Activated T-cell treated with anti-CD3 and anti-CD28 coated beads, Interleukin-2, amount 50 U/mL, for 4 hours (primary cell): ENCODE measurements at regions not wholly inside any gene's neighbourhood (a gene's known extent, or its start where the extent isn't known, plus 50 kb on each side); places are given as distances from the start of the nearest gene placed in this dataset.

ENCODE experiments used
- ATAC-seq, 2 donors: fragments of 200-7000 bp; cut with Tn5 transposase; one replicate each; pipeline ENCODE4 v1.10.0; 2021
- DNase-seq: peaks from one replicate; pipeline ENCODE4 v3.0.0-alpha.2; 2020
- H3K27me3 Mint-ChIP-seq: one replicate; pipeline ENCODE4 v1.8.0; 2021; ENCODE audit warnings: low read depth, mixed read lengths
- H3K36me3 Mint-ChIP-seq: one replicate; pipeline ENCODE4 v1.8.0; 2022; ENCODE audit warnings: mixed read lengths; ENCODE audit not compliant: insufficient read depth
- H3K4me1 Mint-ChIP-seq: one replicate; pipeline ENCODE4 v1.8.0; 2021; ENCODE audit warnings: low read depth, mixed read lengths
- H3K4me3 Mint-ChIP-seq: one replicate; pipeline ENCODE4 v1.8.0; 2021; ENCODE audit warnings: mild to moderate bottlenecking, moderate library complexity, mixed read lengths
- H3K9me3 Mint-ChIP-seq: one replicate; pipeline ENCODE4 v1.8.0; 2021; ENCODE audit warnings: mixed read lengths

- no peak overlapping the region for H3K4me3 Mint-ChIP-seq
- no peaks in the 10 kb centered on the region for H3K36me3 Mint-ChIP-seq
- ATAC-seq (no peak), DNase-seq (no peak)
- no peaks in the 10 kb centered on the region for H3K4me1 Mint-ChIP-seq
- no peaks in the 10 kb centered on the region for H3K9me3 Mint-ChIP-seq
- no peaks in the 10 kb centered on the region for H3K27me3 Mint-ChIP-seq
Measured at GRCh38 chr2:5528706-5529105, 163.5 kb upstream of the SOX11 start.

GRCh38 chr2:5530011-5530696 lies 162.0 kb upstream of the SOX11 start:
- H3K27me3 Mint-ChIP-seq = no peaks in the 10 kb centered on the region
- ATAC-seq (no peak), DNase-seq (no peak)
- no peaks in the 10 kb centered on the region for H3K9me3 Mint-ChIP-seq
- no peaks in the 10 kb centered on the region for H3K4me1 Mint-ChIP-seq
- H3K36me3 Mint-ChIP-seq = no peaks in the 10 kb centered on the region
- H3K4me3 Mint-ChIP-seq = no peak overlapping the region

- Mint-ChIP-seq H3K4me1 (no peaks in the 10 kb centered on the region), H3K27me3 (no peaks in the 10 kb centered on the region), H3K9me3 (no peaks in the 10 kb centered on the region)
Measured at GRCh38 chr2:5535301-5535700, 156.9 kb upstream of the SOX11 start.

GRCh38 chr2:5537180-5537688 lies 154.9 kb upstream of the SOX11 start:
- DNase-seq (no peak), ATAC-seq (no peak)
- H3K9me3 Mint-ChIP-seq = no peaks in the 10 kb centered on the region
- no peaks in the 10 kb centered on the region for H3K36me3 Mint-ChIP-seq
- no peaks in the 10 kb centered on the region for H3K4me1 Mint-ChIP-seq
- H3K4me3 Mint-ChIP-seq = no peak overlapping the region
- no peaks in the 10 kb centered on the region for H3K27me3 Mint-ChIP-seq

More at GRCh38 chr2:5535301-5535700, 156.9 kb upstream of the SOX11 start:
- Mint-ChIP-seq H3K36me3 (no peaks in the 10 kb centered on the region), H3K4me3 (no peak overlapping the region)
- DNase-seq = no peak
- ATAC-seq = no peak

GRCh38 chr2:5538313-5538712 lies 153.9 kb upstream of the SOX11 start:
- H3K9me3 Mint-ChIP-seq = peaks cover 2% of the 10 kb centered on the region
- ATAC-seq (no peak), DNase-seq (no peak)
- H3K4me1 Mint-ChIP-seq = no peaks in the 10 kb centered on the region
- no peaks in the 10 kb centered on the region for H3K36me3 Mint-ChIP-seq
- no peak overlapping the region for H3K4me3 Mint-ChIP-seq
- H3K27me3 Mint-ChIP-seq = no peaks in the 10 kb centered on the region

- no peaks in the 10 kb centered on the region for H3K27me3 Mint-ChIP-seq
- H3K36me3 Mint-ChIP-seq = no peaks in the 10 kb centered on the region
- no peak overlapping the region for H3K4me3 Mint-ChIP-seq
- no peak for ATAC-seq
- no peaks in the 10 kb centered on the region for H3K4me1 Mint-ChIP-seq
- H3K9me3 Mint-ChIP-seq = peaks cover 5% of the 10 kb centered on the region
- no peak for DNase-seq
Measured at GRCh38 chr2:5538772-5539171, 153.4 kb upstream of the SOX11 start.

GRCh38 chr2:5539282-5540165 lies 152.7 kb upstream of the SOX11 start:
- no peaks in the 10 kb centered on the region for H3K36me3 Mint-ChIP-seq
- H3K4me3 Mint-ChIP-seq = no peak overlapping the region
- no peaks in the 10 kb centered on the region for H3K27me3 Mint-ChIP-seq
- peaks cover 5% of the 10 kb centered on the region for H3K9me3 Mint-ChIP-seq
- DNase-seq = no peak
- no peaks in the 10 kb centered on the region for H3K4me1 Mint-ChIP-seq
- no peak for ATAC-seq

GRCh38 chr2:5540856-5541255 lies 151.3 kb upstream of the SOX11 start:
- Mint-ChIP-seq H3K36me3 (no peaks in the 10 kb centered on the region), H3K9me3 (peaks cover 11% of the 10 kb centered on the region), H3K27me3 (no peaks in the 10 kb centered on the region), H3K4me3 (no peak overlapping the region), H3K4me1 (no peaks in the 10 kb centered on the region)
- DNase-seq (no peak), ATAC-seq (no peak)

GRCh38 chr2:5544205-5544786 lies 147.9 kb upstream of the SOX11 start:
- ATAC-seq = no peak
- H3K9me3 Mint-ChIP-seq = peaks cover 15% of the 10 kb centered on the region

GRCh38 chr2:5546181-5546580 lies 146.0 kb upstream of the SOX11 start:
- DNase-seq = no peak
- Mint-ChIP-seq H3K9me3 (peaks cover 19% of the 10 kb centered on the region), H3K4me1 (no peaks in the 10 kb centered on the region), H3K36me3 (no peaks in the 10 kb centered on the region), H3K27me3 (no peaks in the 10 kb centered on the region), H3K4me3 (no peak overlapping the region)
- ATAC-seq = no peak

More at GRCh38 chr2:5544205-5544786, 147.9 kb upstream of the SOX11 start:
- no peaks in the 10 kb centered on the region for H3K27me3 Mint-ChIP-seq
- H3K36me3 Mint-ChIP-seq = no peaks in the 10 kb centered on the region
- no peak for DNase-seq
- H3K4me1 Mint-ChIP-seq = no peaks in the 10 kb centered on the region
- no peak overlapping the region for H3K4me3 Mint-ChIP-seq

GRCh38 chr2:5548991-5549715 lies 143.0 kb upstream of the SOX11 start:
- DNase-seq = no peak
- Mint-ChIP-seq H3K9me3 (peaks cover 18% of the 10 kb centered on the region), H3K4me3 (no peak overlapping the region), H3K4me1 (no peaks in the 10 kb centered on the region), H3K27me3 (no peaks in the 10 kb centered on the region), H3K36me3 (no peaks in the 10 kb centered on the region)
- ATAC-seq = no peak

- Mint-ChIP-seq H3K4me1 (no peaks in the 10 kb centered on the region), H3K27me3 (no peaks in the 10 kb centered on the region), H3K9me3 (peaks cover 17% of the 10 kb centered on the region), H3K4me3 (no peak overlapping the region), H3K36me3 (no peaks in the 10 kb centered on the region)
- ATAC-seq = no peak
- DNase-seq = no peak
Measured at GRCh38 chr2:5549771-5550170, 142.4 kb upstream of the SOX11 start.

GRCh38 chr2:5555636-5556035 lies 136.5 kb upstream of the SOX11 start:
- DNase-seq (no peak), ATAC-seq (no peak)
- H3K4me3 Mint-ChIP-seq = no peak overlapping the region
- no peaks in the 10 kb centered on the region for H3K4me1 Mint-ChIP-seq
- H3K9me3 Mint-ChIP-seq = peaks cover 8% of the 10 kb centered on the region
- H3K27me3 Mint-ChIP-seq = no peaks in the 10 kb centered on the region
- no peaks in the 10 kb centered on the region for H3K36me3 Mint-ChIP-seq

- DNase-seq (no peak), ATAC-seq (no peak)
- Mint-ChIP-seq H3K9me3 (no peaks in the 10 kb centered on the region), H3K36me3 (no peaks in the 10 kb centered on the region), H3K4me1 (no peaks in the 10 kb centered on the region), H3K27me3 (no peaks in the 10 kb centered on the region), H3K4me3 (no peak overlapping the region)
Measured at GRCh38 chr2:5561006-5561405, 131.2 kb upstream of the SOX11 start.
